Sigmoid colon (tissue), 6 donors: ENCODE measurements at regions not wholly inside any gene's neighbourhood (a gene's known extent, or its start where the extent isn't known, plus 50 kb on each side); places are given as distances from the start of the nearest gene placed in this dataset.

Experiments used
- DNase-seq: peaks from one replicate; pipeline ENCODE4 v3.0.0-alpha.2; 2019
- H3K27ac ChIP-seq, 4 donors: fragments of 200-600 bp; sonication (generic); one replicate each; pipeline ENCODE4 v1.5.1; 2016 to 2019; ENCODE audit warnings: mild to moderate bottlenecking in 1 of 4
- H3K27me3 ChIP-seq, 3 donors: fragments of 200-600 bp; sonication (generic); one replicate each; pipeline ENCODE4 v1.5.1; 2019; ENCODE audit warnings: mild to moderate bottlenecking in 1 of 3
- H3K36me3 ChIP-seq, 4 donors: fragments of 200-600 bp; sonication (generic); one replicate each; pipeline ENCODE4 v1.5.1; 2016 to 2019
- H3K4me1 ChIP-seq, 4 donors: fragments of 200-600 bp; sonication (generic); one replicate each; pipeline ENCODE4 v1.5.1; 2017 to 2019
- H3K4me3 ChIP-seq, 4 donors: fragments of 200-600 bp; sonication (generic); one replicate each; pipeline ENCODE4 v1.5.1; 2017 to 2019; ENCODE audit warnings: mild to moderate bottlenecking in 2 of 4, moderate library complexity in 1 of 4
- H3K9me3 ChIP-seq, 4 donors: fragments of 200-600 bp in 3 of 4; sonication (generic) in 3 of 4; one replicate each; pipeline versions ENCODE4 v1.5.1 to v1.6.1; 2013 to 2019
- EP300 ChIP-seq, 4 donors: sonication (generic); formaldehyde crosslinking; IDR thresholded peaks; one replicate each; pipeline ENCODE4 v1.6.1; 2017; ENCODE audit warnings: antibody characterized with exemption in 4 of 4
- POLR2A ChIP-seq, 2 donors: fragments of 450-650 bp; IDR thresholded peaks; one replicate each; pipeline ENCODE4 v1.6.1; 2016; ENCODE audit warnings: antibody characterized with exemption in 2 of 2, mild to moderate bottlenecking in 2 of 2, moderate library complexity in 2 of 2
- POLR2AphosphoS5 ChIP-seq, 4 donors: sonication (generic); formaldehyde crosslinking; IDR thresholded peaks; one replicate each; pipeline ENCODE4 v1.6.1; 2017; ENCODE audit warnings: antibody characterized with exemption in 4 of 4
- WGBS, 2 donors: extraction: QIAGEN DNeasy Blood & Tissue Kit; methylation state at CpG; one replicate each; pipeline ENCODE4 v1.1.7; 2013; 5-methylcytosine and 5-hydroxymethylcytosine counted together
- intact Hi-C: fragments of 100-400 bp; cut with DNase I; formaldehyde crosslinking; loops from one replicate; pipeline ENCODE4 v1.15.1; 2023
- TF ChIP-seq, protein P1 (sequence below), 4 experiments: fragments of 450-650 bp in 3 of 4; fragments of 200-600 bp in 1 of 4; IDR thresholded peaks; one replicate each; pipeline ENCODE4 v1.5.1; 2016 to 2019; ENCODE audit warnings: antibody characterized with exemption in 4 of 4, mild to moderate bottlenecking in 3 of 4, moderate library complexity in 2 of 4
- donor health status: healthy with polysubstance abuse.
- donor health status: healthy.

DNA sequence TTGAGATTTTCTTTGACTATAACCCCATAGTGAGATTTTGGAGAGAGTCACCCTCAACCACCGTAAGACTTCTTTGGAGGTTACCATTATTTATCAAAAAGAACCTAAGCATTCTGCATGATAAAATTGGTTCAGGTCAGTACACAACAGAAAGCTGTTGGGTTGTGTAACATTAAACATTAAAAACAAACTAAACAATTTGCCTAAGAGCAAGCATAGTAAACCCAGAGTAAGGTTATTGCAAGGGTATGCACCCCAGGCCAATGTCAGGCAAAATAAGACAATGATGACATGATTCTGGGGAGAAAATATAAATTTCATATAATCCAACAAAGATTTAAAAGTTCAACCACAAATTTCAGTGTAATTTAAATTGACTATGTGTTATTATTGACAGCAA, 472.4 kb downstream of the SH2D1A start:
- TF ChIP-seq EP300 (IDR thresholded peaks at IDR 0.05) (no peak), POLR2A (IDR thresholded peaks at IDR 0.05) (no peak), POLR2AphosphoS5 (IDR thresholded peaks at IDR 0.05) (no peak)
- TF ChIP-seq, protein P1, sequence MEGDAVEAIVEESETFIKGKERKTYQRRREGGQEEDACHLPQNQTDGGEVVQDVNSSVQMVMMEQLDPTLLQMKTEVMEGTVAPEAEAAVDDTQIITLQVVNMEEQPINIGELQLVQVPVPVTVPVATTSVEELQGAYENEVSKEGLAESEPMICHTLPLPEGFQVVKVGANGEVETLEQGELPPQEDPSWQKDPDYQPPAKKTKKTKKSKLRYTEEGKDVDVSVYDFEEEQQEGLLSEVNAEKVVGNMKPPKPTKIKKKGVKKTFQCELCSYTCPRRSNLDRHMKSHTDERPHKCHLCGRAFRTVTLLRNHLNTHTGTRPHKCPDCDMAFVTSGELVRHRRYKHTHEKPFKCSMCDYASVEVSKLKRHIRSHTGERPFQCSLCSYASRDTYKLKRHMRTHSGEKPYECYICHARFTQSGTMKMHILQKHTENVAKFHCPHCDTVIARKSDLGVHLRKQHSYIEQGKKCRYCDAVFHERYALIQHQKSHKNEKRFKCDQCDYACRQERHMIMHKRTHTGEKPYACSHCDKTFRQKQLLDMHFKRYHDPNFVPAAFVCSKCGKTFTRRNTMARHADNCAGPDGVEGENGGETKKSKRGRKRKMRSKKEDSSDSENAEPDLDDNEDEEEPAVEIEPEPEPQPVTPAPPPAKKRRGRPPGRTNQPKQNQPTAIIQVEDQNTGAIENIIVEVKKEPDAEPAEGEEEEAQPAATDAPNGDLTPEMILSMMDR (IDR thresholded peaks at IDR 0.05) = no peak
- no peak overlapping the region for H3K27ac ChIP-seq
- 70 to 93% methylated on average over 1 of the region's 1 CpG for WGBS, 2 donors
- intact Hi-C loops = no loop called here
- no peaks in the 10 kb centered on the region for H3K36me3 ChIP-seq
- no peaks in the 10 kb centered on the region for H3K27me3 ChIP-seq
- H3K4me1 ChIP-seq = no peaks in the 10 kb centered on the region
- no peak overlapping the region for H3K4me3 ChIP-seq
- H3K9me3 ChIP-seq = no peaks in the 10 kb centered on the region
- no peak for DNase-seq

DNA sequence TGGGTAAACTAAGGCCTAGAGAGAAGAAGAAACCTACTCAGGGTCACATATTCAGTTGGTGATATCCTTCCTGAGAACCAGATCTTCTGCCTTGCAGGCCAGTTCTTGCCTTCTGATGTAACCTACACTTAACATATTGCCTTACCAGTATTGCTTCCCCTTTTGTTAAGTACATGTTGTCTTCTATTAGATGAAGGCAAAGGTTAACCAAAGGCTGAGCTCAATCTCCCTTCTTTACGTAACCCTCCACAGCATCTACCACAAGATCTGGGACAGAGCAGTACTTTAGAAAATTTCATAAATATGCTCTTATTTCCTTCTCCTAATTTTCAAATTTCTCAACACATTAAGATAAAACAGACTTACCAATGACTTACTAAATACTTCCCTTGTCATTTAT, 474.4 kb downstream of the SH2D1A start:
- no peak overlapping the region for H3K4me3 ChIP-seq
- intact Hi-C loops = no loop called here
- TF ChIP-seq EP300 (IDR thresholded peaks at IDR 0.05) (no peak), POLR2AphosphoS5 (IDR thresholded peaks at IDR 0.05) (no peak), POLR2A (IDR thresholded peaks at IDR 0.05) (no peak)
- TF ChIP-seq, protein P1 (IDR thresholded peaks at IDR 0.05) = no peak
- H3K27me3 ChIP-seq = no peaks in the 10 kb centered on the region
- no peaks in the 10 kb centered on the region for H3K36me3 ChIP-seq
- DNase-seq = no peak
- H3K9me3 ChIP-seq = no peaks in the 10 kb centered on the region
- 84 to 100% methylated on average over 1 of the region's 1 CpG for WGBS, 2 donors
- H3K4me1 ChIP-seq = no peaks in the 10 kb centered on the region
- H3K27ac ChIP-seq = no peak overlapping the region

DNA sequence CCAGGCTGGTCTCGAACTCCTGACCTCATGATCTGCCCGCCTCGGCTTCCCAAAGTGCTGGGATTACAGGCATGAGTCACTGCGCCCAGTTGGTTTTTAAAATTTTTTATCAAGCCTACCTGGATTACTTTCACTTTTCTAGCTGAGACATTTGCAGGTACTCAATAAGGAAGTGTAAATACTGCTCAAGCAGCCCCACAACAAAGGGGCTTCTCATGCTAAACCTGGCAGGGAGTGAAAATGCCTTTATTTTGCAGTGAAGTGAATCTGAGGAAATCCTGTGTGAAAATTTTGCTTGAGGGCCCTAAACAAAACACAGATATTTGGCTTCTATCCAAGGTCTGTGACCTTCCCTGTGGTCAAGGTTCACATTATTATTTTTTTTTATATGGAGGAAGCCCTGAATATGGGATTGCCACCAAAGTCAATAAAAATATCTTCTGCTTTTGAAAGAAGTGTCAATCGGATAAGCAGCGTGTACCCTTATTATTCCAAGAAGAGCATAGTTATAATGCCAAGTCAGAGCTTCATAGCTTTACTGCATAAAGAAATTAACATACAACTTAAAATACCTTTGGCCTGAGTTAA, 481.0 kb downstream of the SH2D1A start:
- H3K9me3 ChIP-seq = no peaks in the 10 kb centered on the region
- 57 to 69% methylated on average over 6 of the region's 6 CpGs for WGBS, 2 donors
- H3K27me3 ChIP-seq = no peaks in the 10 kb centered on the region
- H3K36me3 ChIP-seq = no peaks in the 10 kb centered on the region
- no peak for DNase-seq
- TF ChIP-seq POLR2AphosphoS5 (IDR thresholded peaks at IDR 0.05) (no peak), POLR2A (IDR thresholded peaks at IDR 0.05) (no peak)
- H3K27ac ChIP-seq = no peak overlapping the region
- no peak overlapping the region for H3K4me3 ChIP-seq
- intact Hi-C loops = no loop called here
- no peaks in the 10 kb centered on the region for H3K4me1 ChIP-seq

DNA sequence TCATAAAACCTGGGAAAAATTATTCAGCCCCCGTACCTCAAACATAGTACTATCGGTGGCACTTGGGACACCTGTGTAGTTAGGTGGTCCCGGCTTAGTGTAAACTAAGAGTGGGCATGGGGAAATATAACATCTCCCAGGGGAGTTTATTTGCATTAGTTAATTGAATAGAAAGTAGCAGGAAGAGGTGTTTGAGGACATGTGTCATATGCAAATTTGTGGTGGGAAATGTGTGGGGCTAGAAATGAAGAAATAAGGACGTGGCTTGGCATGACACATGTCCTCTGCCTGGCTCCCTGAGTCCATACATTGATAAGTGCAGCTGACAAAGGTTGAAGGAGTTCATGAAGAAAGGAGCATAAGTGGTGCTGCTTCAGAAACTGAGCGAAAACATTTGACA, 483.6 kb downstream of the SH2D1A start:
- Histone ChIP-seq H3K9me3 (no peaks in the 10 kb centered on the region), H3K27me3 (no peaks in the 10 kb centered on the region), H3K4me1 (no peaks in the 10 kb centered on the region), H3K4me3 (no peak overlapping the region), H3K36me3 (no peaks in the 10 kb centered on the region), H3K27ac (no peak overlapping the region)
- TF ChIP-seq EP300 (IDR thresholded peaks at IDR 0.05) (no peak), POLR2A (IDR thresholded peaks at IDR 0.05) (no peak), POLR2AphosphoS5 (IDR thresholded peaks at IDR 0.05) (no peak)
- TF ChIP-seq, protein P1 (IDR thresholded peaks at IDR 0.05) = no peak
- intact Hi-C loops = no loop called here
- 76 to 78% methylated on average over 5 of the region's 5 CpGs for WGBS, 2 donors
- DNase-seq = no peak

DNA sequence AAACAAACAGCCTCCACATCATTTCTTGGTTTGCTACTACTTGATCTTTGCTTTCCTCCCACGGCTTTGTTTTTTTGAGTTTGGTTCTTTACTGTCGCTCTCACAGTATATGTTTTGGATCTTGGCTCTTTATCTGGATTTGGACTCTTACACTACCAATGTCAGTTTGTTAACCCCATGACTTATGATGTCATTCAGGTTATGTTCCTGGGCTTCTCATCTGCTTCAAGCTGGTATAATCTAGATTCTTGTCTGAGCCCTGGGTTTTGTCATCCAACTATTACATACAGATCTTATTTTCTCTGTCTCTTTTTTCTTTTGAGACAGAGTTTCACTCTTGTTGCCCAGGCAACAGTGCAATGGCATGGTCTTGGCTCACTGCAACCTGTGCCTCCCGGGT, 482.9 kb upstream of the TEX13C start:
- no peaks in the 10 kb centered on the region for H3K36me3 ChIP-seq
- H3K9me3 ChIP-seq = no peaks in the 10 kb centered on the region
- no peak overlapping the region for H3K4me3 ChIP-seq
- H3K4me1 ChIP-seq = no peaks in the 10 kb centered on the region
- 82 to 90% methylated on average over 3 of the region's 3 CpGs for WGBS, 2 donors
- DNase-seq = no peak
- no peak overlapping the region for H3K27ac ChIP-seq
- TF ChIP-seq POLR2AphosphoS5 (IDR thresholded peaks at IDR 0.05) (no peak), POLR2A (IDR thresholded peaks at IDR 0.05) (no peak), EP300 (IDR thresholded peaks at IDR 0.05) (no peak)
- TF ChIP-seq, protein P1 (IDR thresholded peaks at IDR 0.05) = no peak
- no peaks in the 10 kb centered on the region for H3K27me3 ChIP-seq
- intact Hi-C loops = no loop called here
